HG03442 (cell line): ENCODE measurements at regions not wholly inside any gene's neighbourhood (a gene's known extent, or its start where the extent isn't known, plus 50 kb on each side); places are given as distances from the start of the nearest gene placed in this dataset.

Experiments used
- ATAC-seq: cut with Tn5 transposase; IDR thresholded peaks from one replicate; pipeline ENCODE4 v1.9.1; 2021; ENCODE audit warnings: mild to moderate bottlenecking, moderate library complexity; ENCODE audit not compliant: unreplicated experiment

- ATAC-seq = no peak
Observed at GRCh38 chr13:34405410-34406181, 536.5 kb upstream of the NBEA start.

GRCh38 chr13:34408640-34409039 is 533.4 kb upstream of the NBEA start:
- no peak for ATAC-seq

GRCh38 chr13:34409496-34410182 is 532.4 kb upstream of the NBEA start:
- ATAC-seq = no peak

- no peak for ATAC-seq
Observed at GRCh38 chr13:34410678-34411077, 531.4 kb upstream of the NBEA start.

GRCh38 chr13:34411177-34411576 is 530.9 kb upstream of the NBEA start:
- ATAC-seq = no peak

- no peak for ATAC-seq
Observed at GRCh38 chr13:34411894-34412293, 530.2 kb upstream of the NBEA start.

- no peak for ATAC-seq
Observed at GRCh38 chr13:34412295-34412694, 529.8 kb upstream of the NBEA start.

- ATAC-seq = no peak
Observed at GRCh38 chr13:34412817-34413375, 529.2 kb upstream of the NBEA start.

- ATAC-seq = no peak
Observed at GRCh38 chr13:34413538-34414210, 528.4 kb upstream of the NBEA start.

GRCh38 chr13:34414616-34415015 is 527.5 kb upstream of the NBEA start:
- ATAC-seq = no peak

- ATAC-seq = no peak
Observed at GRCh38 chr13:34416971-34417380, 525.1 kb upstream of the NBEA start.

GRCh38 chr13:34417896-34418295 is 524.2 kb upstream of the NBEA start:
- no peak for ATAC-seq

- ATAC-seq = no peak
Observed at GRCh38 chr13:34419025-34419424, 523.0 kb upstream of the NBEA start.

- ATAC-seq = no peak
Observed at GRCh38 chr13:34419755-34420154, 522.3 kb upstream of the NBEA start.

GRCh38 chr13:34420702-34421346 is 521.2 kb upstream of the NBEA start:
- no peak for ATAC-seq

- no peak for ATAC-seq
Observed at GRCh38 chr13:34421347-34421719, 520.7 kb upstream of the NBEA start.

GRCh38 chr13:34421858-34422475 is 520.1 kb upstream of the NBEA start:
- ATAC-seq = no peak

- no peak for ATAC-seq
Observed at GRCh38 chr13:34422956-34423355, 519.1 kb upstream of the NBEA start.

- no peak for ATAC-seq
Observed at GRCh38 chr13:34425327-34425949, 516.6 kb upstream of the NBEA start.

- ATAC-seq = no peak
Observed at GRCh38 chr13:34428911-34429310, 513.2 kb upstream of the NBEA start.
